ENCODE measurements at regions not wholly inside any gene's neighbourhood (a gene's known extent, or its start where the extent isn't known, plus 50 kb on each side); places are given as distances from the start of the nearest gene placed in this dataset.

DNA sequence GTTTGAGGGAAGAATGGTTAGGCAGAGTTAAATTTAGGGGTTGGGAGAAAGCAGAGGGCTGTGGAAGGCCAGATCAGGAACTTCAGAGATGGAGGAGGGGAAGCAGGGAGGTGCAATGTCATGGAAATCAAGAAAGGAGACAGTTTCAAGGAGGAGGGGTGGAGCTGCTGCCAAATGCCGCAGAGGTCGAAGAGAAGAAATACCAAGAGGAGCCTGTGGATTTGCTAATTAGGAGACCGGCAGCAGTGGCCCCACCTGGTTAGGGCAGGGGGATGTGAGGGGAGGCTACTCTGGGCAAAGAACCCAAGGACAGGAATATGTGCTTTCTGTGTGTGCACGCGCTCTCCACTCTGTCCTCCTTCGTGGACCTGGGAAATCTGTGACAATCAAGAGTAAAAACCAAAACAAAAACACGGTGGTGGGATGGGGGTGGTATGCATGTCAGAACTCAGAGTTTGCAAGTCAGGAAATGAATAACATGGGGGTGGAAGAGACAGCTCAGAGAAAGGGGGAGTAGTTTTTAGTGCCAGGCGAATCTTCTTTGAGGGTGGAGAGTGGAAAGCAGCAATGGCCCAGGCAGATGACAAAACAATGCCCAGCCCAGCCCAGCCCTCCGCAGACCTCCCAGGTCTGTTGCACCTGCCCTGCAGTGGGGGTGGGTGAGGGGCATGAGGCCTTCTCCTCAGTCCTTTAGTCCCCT lies 102.9 kb upstream of the PAX2 start:
- TF ChIP-seq, protein P1, sequence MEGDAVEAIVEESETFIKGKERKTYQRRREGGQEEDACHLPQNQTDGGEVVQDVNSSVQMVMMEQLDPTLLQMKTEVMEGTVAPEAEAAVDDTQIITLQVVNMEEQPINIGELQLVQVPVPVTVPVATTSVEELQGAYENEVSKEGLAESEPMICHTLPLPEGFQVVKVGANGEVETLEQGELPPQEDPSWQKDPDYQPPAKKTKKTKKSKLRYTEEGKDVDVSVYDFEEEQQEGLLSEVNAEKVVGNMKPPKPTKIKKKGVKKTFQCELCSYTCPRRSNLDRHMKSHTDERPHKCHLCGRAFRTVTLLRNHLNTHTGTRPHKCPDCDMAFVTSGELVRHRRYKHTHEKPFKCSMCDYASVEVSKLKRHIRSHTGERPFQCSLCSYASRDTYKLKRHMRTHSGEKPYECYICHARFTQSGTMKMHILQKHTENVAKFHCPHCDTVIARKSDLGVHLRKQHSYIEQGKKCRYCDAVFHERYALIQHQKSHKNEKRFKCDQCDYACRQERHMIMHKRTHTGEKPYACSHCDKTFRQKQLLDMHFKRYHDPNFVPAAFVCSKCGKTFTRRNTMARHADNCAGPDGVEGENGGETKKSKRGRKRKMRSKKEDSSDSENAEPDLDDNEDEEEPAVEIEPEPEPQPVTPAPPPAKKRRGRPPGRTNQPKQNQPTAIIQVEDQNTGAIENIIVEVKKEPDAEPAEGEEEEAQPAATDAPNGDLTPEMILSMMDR (IDR thresholded peaks at IDR 0.05): no peak
- no peak for TF ChIP-seq POLR2A (IDR thresholded peaks at IDR 0.05)
